OCI-LY7 (cell line): ENCODE measurements at regions not wholly inside any gene's neighbourhood (a gene's known extent, or its start where the extent isn't known, plus 50 kb on each side); places are given as distances from the start of the nearest gene placed in this dataset.

Source experiments
- CTCF ChIP-seq: fragments of 200-600 bp; sonication (generic); conservative IDR thresholded peaks from 2 replicates; pipeline ENCODE4 v1.5.1; 2014; ENCODE audit warnings: mild to moderate bottlenecking, antibody characterized with exemption, low read length, moderate library complexity, mixed read lengths
- EZH2phosphoT487 ChIP-seq: fragments of 200-600 bp; sonication (generic); IDR thresholded peaks from 2 replicates; pipeline ENCODE4 v1.6.1; 2018; ENCODE audit warnings: low read depth, borderline replicate concordance, mild to moderate bottlenecking, mixed run types, antibody characterized with exemption, low read length, moderate library complexity, mixed read lengths

- TF ChIP-seq CTCF (no peak), EZH2phosphoT487 (no peak)
Observed at GRCh38 chr4:181835348-181835747, 407.9 kb upstream of the TENM3 start.
